Activated CD4-positive, alpha-beta T cell treated with anti-CD3 and anti-CD28 coated beads for 24 hours (primary cell): ENCODE measurements at regions not wholly inside any gene's neighbourhood (a gene's known extent, or its start where the extent isn't known, plus 50 kb on each side); places are given as distances from the start of the nearest gene placed in this dataset.

Experiments
- DNase-seq, 2 donors: peaks; one replicate each; pipeline ENCODE4 v3.0.0-alpha.2; 2020; ENCODE audit warnings: low read depth in 2 of 2

- no peak for DNase-seq
These were observed 221.5 kb upstream of the TOPAZ1 start for GRCh38 chr3:44020143-44020542.

GRCh38 chr3:44021651-44022594 is 219.8 kb upstream of the TOPAZ1 start:
- no peak for DNase-seq

GRCh38 chr3:44023961-44024593 is 217.6 kb upstream of the TOPAZ1 start:
- DNase-seq: no peak

- no peak for DNase-seq
These were observed 215.3 kb upstream of the TOPAZ1 start for GRCh38 chr3:44026220-44026865.

- no peak for DNase-seq
These were observed 212.6 kb upstream of the TOPAZ1 start for GRCh38 chr3:44029100-44029499.

- DNase-seq: no peak
These were observed 211.4 kb upstream of the TOPAZ1 start for GRCh38 chr3:44030285-44030684.

GRCh38 chr3:44030687-44031305 is 210.9 kb upstream of the TOPAZ1 start:
- no peak for DNase-seq

- no peak for DNase-seq
These were observed 210.0 kb upstream of the TOPAZ1 start for GRCh38 chr3:44031387-44032380.

- DNase-seq: no peak
These were observed 209.2 kb upstream of the TOPAZ1 start for GRCh38 chr3:44032487-44032886.

GRCh38 chr3:44033123-44033522 is 208.6 kb upstream of the TOPAZ1 start:
- DNase-seq: no peak

- DNase-seq: no peak
These were observed 204.8 kb upstream of the TOPAZ1 start for GRCh38 chr3:44036850-44037249.

GRCh38 chr3:44039006-44039405 is 202.7 kb upstream of the TOPAZ1 start:
- no peak for DNase-seq

- DNase-seq: no peak
These were observed 200.0 kb upstream of the TOPAZ1 start for GRCh38 chr3:44041726-44042125.

- no peak for DNase-seq
These were observed 198.9 kb upstream of the TOPAZ1 start for GRCh38 chr3:44042772-44043171.

GRCh38 chr3:44045476-44046275 is 196.0 kb upstream of the TOPAZ1 start:
- no peak for DNase-seq

- DNase-seq: no peak
These were observed 193.9 kb upstream of the TOPAZ1 start for GRCh38 chr3:44047796-44048195.

- DNase-seq: no peak
These were observed 193.3 kb upstream of the TOPAZ1 start for GRCh38 chr3:44048196-44048924.

- no peak for DNase-seq
These were observed 192.7 kb upstream of the TOPAZ1 start for GRCh38 chr3:44048949-44049348.

GRCh38 chr3:44050101-44050500 is 191.6 kb upstream of the TOPAZ1 start:
- DNase-seq: no peak
